Hepatocyte (in vitro differentiated cells): ENCODE measurements at regions not wholly inside any gene's neighbourhood (a gene's known extent, or its start where the extent isn't known, plus 50 kb on each side); places are given as distances from the start of the nearest gene placed in this dataset.

Source experiments
- DNase-seq: peaks from one replicate; pipeline ENCODE4 v3.0.0-alpha.2; 2016; ENCODE audit warnings: low spot score
- H2AFZ ChIP-seq: fragments of 200-600 bp; sonication (generic); 2 replicates; pipeline ENCODE4 v1.6.0; 2016; ENCODE audit warnings: antibody characterized with exemption, mild to moderate bottlenecking
- H3K27ac ChIP-seq: fragments of 200-600 bp; sonication (generic); 2 replicates; pipeline ENCODE4 v1.5.1; 2016; ENCODE audit warnings: mild to moderate bottlenecking
- H3K27me3 ChIP-seq: fragments of 200-600 bp; sonication (generic); 2 replicates; pipeline ENCODE4 v1.6.1; 2016
- H3K36me3 ChIP-seq: fragments of 200-600 bp; sonication (generic); replicated peaks from 2 replicates; pipeline ENCODE4 v1.5.1; 2016; ENCODE audit warnings: low read depth; ENCODE audit not compliant: insufficient read depth
- H3K4me1 ChIP-seq: fragments of 200-600 bp; sonication (generic); 2 replicates; pipeline ENCODE4 v1.5.1; 2016; ENCODE audit warnings: mild to moderate bottlenecking, moderate library complexity; ENCODE audit not compliant: insufficient read depth
- H3K4me2 ChIP-seq: fragments of 200-600 bp; sonication (generic); 2 replicates; pipeline ENCODE4 v1.6.0; 2016
- H3K4me3 ChIP-seq: fragments of 200-600 bp; sonication (generic); 2 replicates; pipeline ENCODE4 v1.5.1; 2016; ENCODE audit warnings: mild to moderate bottlenecking
- H3K79me2 ChIP-seq: fragments of 200-600 bp; sonication (generic); 2 replicates; pipeline ENCODE4 v1.6.0; 2017; ENCODE audit warnings: mild to moderate bottlenecking
- H3K9me2 ChIP-seq: fragments of 200-600 bp; sonication (generic); replicated peaks from 2 replicates; pipeline ENCODE4 v1.6.0; 2017; ENCODE audit warnings: mild to moderate bottlenecking; ENCODE audit not compliant: insufficient read depth
- H3K9me3 ChIP-seq: fragments of 200-600 bp; sonication (generic); 2 replicates; pipeline ENCODE4 v1.5.1; 2016; ENCODE audit warnings: low read depth, mild to moderate bottlenecking
- H4K20me1 ChIP-seq: fragments of 200-600 bp; sonication (generic); 2 replicates; pipeline ENCODE4 v1.6.0; 2016; ENCODE audit warnings: mild to moderate bottlenecking; ENCODE audit not compliant: insufficient read depth, poor library complexity, severe bottlenecking
- EZH2 ChIP-seq: fragments of 200-600 bp; sonication (generic); IDR thresholded peaks from 2 replicates; pipeline ENCODE4 v1.6.1; 2016; ENCODE audit warnings: antibody characterized with exemption, mild to moderate bottlenecking, borderline replicate concordance
- EZH2phosphoT487 ChIP-seq: fragments of 200-600 bp; sonication (generic); IDR thresholded peaks from one replicate; pipeline ENCODE4 v1.6.1; 2018; ENCODE audit warnings: antibody characterized with exemption, mild to moderate bottlenecking, low read depth, moderate library complexity; ENCODE audit not compliant: unreplicated experiment, severe bottlenecking
- WGBS: methylation state at CpG from one replicate; pipeline ENCODE4 v1.1.6; 2016; ENCODE audit warnings: low lambda C conversion rate; ENCODE audit errors: missing lambda C conversion rate; 5-methylcytosine and 5-hydroxymethylcytosine counted together
- TF ChIP-seq, protein P1 (sequence below): fragments of 200-600 bp; sonication (generic); IDR thresholded peaks from 2 replicates; pipeline ENCODE4 v1.5.1; 2016; ENCODE audit warnings: antibody characterized with exemption, mild to moderate bottlenecking; ENCODE audit not compliant: poor library complexity

DNA sequence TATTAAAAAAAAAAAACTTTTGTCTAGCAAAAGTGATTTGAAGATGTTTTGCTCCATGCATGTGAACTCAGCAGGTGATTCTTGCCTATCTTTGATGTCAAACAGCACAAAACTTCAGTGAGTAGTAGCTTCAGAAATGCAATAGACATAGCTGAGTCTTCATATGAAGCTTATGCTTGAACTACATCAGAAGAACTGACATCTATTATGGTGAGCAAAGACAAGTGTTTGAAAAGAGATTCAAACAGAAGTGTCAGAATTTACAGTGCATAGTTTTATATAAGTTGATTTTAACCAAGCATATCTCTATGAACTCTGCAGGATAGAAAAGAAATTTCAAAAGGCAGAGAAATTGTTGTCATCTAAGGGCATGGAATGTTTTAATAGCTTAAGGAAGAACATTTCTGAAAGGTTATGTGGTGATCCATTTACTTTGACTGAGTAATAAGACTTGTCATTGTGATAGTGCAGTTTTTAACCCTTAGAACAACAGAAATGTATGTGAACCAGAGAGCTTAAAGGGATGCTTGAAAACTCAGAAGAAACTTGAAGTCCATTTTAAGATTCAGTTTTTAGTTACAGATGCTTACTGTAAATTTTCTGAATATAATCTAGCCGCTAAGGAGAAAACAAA lies 351.4 kb downstream of the MDFIC start:
- 91% methylated on average over 1 of the region's 1 CpG for WGBS
- Histone ChIP-seq H3K9me3 (no peaks in the 10 kb centered on the region), H3K4me2 (no peak overlapping the region), H3K4me3 (no peak overlapping the region), H3K9me2 (no peaks in the 10 kb centered on the region), H3K27ac (no peak overlapping the region), H3K27me3 (no peaks in the 10 kb centered on the region), H4K20me1 (no peaks in the 10 kb centered on the region), H3K4me1 (no peaks in the 10 kb centered on the region), H3K79me2 (no peaks in the 10 kb centered on the region), H3K36me3 (no peaks in the 10 kb centered on the region), H2AFZ (no peak overlapping the region)
- TF ChIP-seq EZH2 (no peak), EZH2phosphoT487 (no peak)
- TF ChIP-seq, protein P1, sequence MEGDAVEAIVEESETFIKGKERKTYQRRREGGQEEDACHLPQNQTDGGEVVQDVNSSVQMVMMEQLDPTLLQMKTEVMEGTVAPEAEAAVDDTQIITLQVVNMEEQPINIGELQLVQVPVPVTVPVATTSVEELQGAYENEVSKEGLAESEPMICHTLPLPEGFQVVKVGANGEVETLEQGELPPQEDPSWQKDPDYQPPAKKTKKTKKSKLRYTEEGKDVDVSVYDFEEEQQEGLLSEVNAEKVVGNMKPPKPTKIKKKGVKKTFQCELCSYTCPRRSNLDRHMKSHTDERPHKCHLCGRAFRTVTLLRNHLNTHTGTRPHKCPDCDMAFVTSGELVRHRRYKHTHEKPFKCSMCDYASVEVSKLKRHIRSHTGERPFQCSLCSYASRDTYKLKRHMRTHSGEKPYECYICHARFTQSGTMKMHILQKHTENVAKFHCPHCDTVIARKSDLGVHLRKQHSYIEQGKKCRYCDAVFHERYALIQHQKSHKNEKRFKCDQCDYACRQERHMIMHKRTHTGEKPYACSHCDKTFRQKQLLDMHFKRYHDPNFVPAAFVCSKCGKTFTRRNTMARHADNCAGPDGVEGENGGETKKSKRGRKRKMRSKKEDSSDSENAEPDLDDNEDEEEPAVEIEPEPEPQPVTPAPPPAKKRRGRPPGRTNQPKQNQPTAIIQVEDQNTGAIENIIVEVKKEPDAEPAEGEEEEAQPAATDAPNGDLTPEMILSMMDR: no peak
- DNase-seq: no peak

DNA sequence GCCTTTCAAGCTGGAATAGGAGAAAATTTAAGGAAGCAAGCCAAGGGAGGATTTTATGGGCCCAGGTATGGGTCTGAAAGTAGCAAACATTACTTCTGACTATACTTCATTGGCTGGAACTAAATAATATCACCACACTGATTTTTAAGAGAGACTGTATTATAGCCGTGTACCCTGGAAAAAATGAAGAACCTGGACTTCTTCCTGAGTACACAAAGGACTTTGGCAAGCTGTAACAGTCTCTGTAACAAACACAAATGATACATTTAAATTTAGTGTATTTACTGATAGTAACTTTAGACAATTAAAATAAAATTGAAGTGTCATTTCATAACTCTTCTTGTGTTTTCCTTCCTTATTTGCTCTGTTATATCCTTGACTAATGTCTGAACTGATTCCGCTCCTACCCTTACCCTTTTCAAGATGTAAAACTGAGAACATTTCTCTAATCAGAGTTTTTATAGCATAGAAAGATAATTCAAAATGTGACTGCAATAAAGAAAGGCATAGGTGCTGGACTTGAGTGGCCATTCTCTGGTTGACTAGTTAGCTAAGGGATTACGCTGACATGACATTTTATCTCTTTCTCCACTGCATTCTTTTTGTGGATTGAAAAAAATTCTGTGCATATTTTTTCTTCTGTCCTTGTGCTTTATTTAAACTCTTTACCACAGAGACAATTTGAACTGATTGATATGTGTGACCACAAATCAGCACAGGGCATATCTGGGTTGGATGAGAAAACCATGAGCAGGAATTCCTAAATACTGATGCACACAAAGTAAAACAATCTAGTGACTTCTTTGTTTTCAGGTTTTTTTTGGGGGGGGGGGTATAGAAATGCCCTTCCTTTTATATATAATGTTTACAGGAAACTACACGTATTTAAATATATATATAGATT lies 349.7 kb downstream of the MDFIC start:
- Histone ChIP-seq H3K79me2 (no peaks in the 10 kb centered on the region), H3K4me2 (no peak overlapping the region), H3K9me2 (no peaks in the 10 kb centered on the region), H3K4me1 (no peaks in the 10 kb centered on the region), H3K4me3 (no peak overlapping the region), H3K27ac (no peak overlapping the region), H4K20me1 (no peaks in the 10 kb centered on the region), H3K36me3 (no peaks in the 10 kb centered on the region), H2AFZ (no peak overlapping the region), H3K27me3 (no peaks in the 10 kb centered on the region), H3K9me3 (no peaks in the 10 kb centered on the region)
- 89% methylated on average over 4 of the region's 4 CpGs for WGBS
- TF ChIP-seq, protein P1: no peak
- TF ChIP-seq EZH2 (no peak), EZH2phosphoT487 (no peak)
- no peak for DNase-seq

DNA sequence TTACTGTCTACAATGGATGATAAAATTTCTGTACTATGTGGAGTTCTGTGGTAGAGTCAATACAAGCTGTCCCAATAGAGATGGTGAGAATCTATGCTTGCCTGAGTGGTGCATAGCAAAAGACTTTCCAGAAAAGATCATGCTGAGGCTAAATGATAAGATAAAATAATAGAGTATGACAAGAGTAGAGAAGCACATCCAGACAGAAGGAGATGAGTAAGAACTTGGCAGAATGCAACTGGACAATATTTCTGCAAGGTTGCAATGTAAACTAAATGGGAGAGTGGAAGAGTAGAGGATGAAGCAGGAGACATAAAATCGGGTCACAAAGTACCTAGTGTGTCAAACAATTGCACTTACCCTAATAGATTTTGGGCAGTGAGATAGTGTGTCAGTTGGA lies 347.6 kb downstream of the MDFIC start:
- 79% methylated on average over 1 of the region's 1 CpG for WGBS
- DNase-seq: no peak

More for the DNA sequence above, 347.6 kb downstream of the MDFIC start:
- no peak overlapping the region for H3K4me2 ChIP-seq
- no peaks in the 10 kb centered on the region for H3K9me2 ChIP-seq
- no peak overlapping the region for H3K27ac ChIP-seq
- no peaks in the 10 kb centered on the region for H3K27me3 ChIP-seq
- no peaks in the 10 kb centered on the region for H3K79me2 ChIP-seq
- no peak overlapping the region for H3K4me3 ChIP-seq
- H3K9me3 ChIP-seq: no peaks in the 10 kb centered on the region
- no peak overlapping the region for H2AFZ ChIP-seq
- no peaks in the 10 kb centered on the region for H3K4me1 ChIP-seq
- H3K36me3 ChIP-seq: no peaks in the 10 kb centered on the region
- TF ChIP-seq EZH2phosphoT487: no peak
- TF ChIP-seq, protein P1: no peak
- no peak for TF ChIP-seq EZH2
- no peaks in the 10 kb centered on the region for H4K20me1 ChIP-seq
